Thyroid gland (tissue), 4 donors: ENCODE measurements at regions not wholly inside any gene's neighbourhood (a gene's known extent, or its start where the extent isn't known, plus 50 kb on each side); places are given as distances from the start of the nearest gene placed in this dataset.

Experiments used
- DNase-seq, 2 donors: peaks; one replicate each; pipeline ENCODE4 v3.0.0-alpha.2; 2019
- H3K27ac ChIP-seq, 3 donors: fragments of 200-600 bp; sonication (generic); 1 replicate in 2 of 3; 2 replicates in 1 of 3; pipeline ENCODE4 v1.5.1; 2016 to 2019; ENCODE audit warnings: mild to moderate bottlenecking in 1 of 3, moderate library complexity in 1 of 3
- H3K27me3 ChIP-seq: fragments of 200-600 bp; sonication (generic); one replicate; pipeline ENCODE4 v1.5.1; 2019
- H3K36me3 ChIP-seq, 2 donors: fragments of 200-600 bp; sonication (generic); one replicate each; pipeline ENCODE4 v1.5.1; 2016 to 2019
- H3K4me1 ChIP-seq, 2 donors: fragments of 200-600 bp; sonication (generic); one replicate each; pipeline ENCODE4 v1.5.1; 2017 to 2019
- H3K4me3 ChIP-seq, 3 donors: fragments of 200-600 bp; sonication (generic); replicated peaks in 1 of 3; 1 replicate in 2 of 3; 2 replicates in 1 of 3; pipeline ENCODE4 v1.5.1; 2016; ENCODE audit warnings: mild to moderate bottlenecking in 1 of 3
- H3K9me3 ChIP-seq: fragments of 200-600 bp; sonication (generic); one replicate; pipeline ENCODE4 v1.5.1; 2017
- CTCF ChIP-seq, 6 experiments: fragments of 200-600 bp in 3 of 6; fragments of 450-650 bp in 3 of 6; sonication (generic) in 3 of 6; IDR thresholded peaks; one replicate each; pipeline ENCODE4 v1.5.1; 2016 to 2019; ENCODE audit warnings: antibody characterized with exemption in 6 of 6, mild to moderate bottlenecking in 2 of 6, inconsistent platforms in 1 of 6, moderate library complexity in 1 of 6
- POLR2A ChIP-seq, 2 donors: fragments of 450-650 bp; IDR thresholded peaks; one replicate each; pipeline ENCODE4 v1.6.1; 2017; ENCODE audit warnings: antibody characterized with exemption in 2 of 2, mild to moderate bottlenecking in 2 of 2, moderate library complexity in 1 of 2
- WGBS, 2 donors: methylation state at CpG; one replicate each; pipeline ENCODE4 v1.1.5; 2017; 5-methylcytosine and 5-hydroxymethylcytosine counted together
- intact Hi-C: fragments of 100-400 bp; cut with DNase I; formaldehyde crosslinking; loops from one replicate; pipeline ENCODE4 v1.15.1; 2023

GRCh38 chr5:2137444-2138050 is 254.8 kb upstream of the IRX4 start:
- Histone ChIP-seq H3K9me3 (no peaks in the 10 kb centered on the region), H3K4me3 (no peak overlapping the region), H3K4me1 (no peaks in the 10 kb centered on the region), H3K36me3 (no peaks in the 10 kb centered on the region), H3K27me3 (no peaks in the 10 kb centered on the region), H3K27ac (no peak overlapping the region)
- TF ChIP-seq CTCF (IDR thresholded peaks at IDR 0.05), result no peak
- TF ChIP-seq POLR2A (IDR thresholded peaks at IDR 0.05), result no peak
- intact Hi-C loops, result no loop called here
- DNase-seq, result no peak
- WGBS, 2 donors, result 89 to 93% methylated on average over 21 of the region's 21 CpGs

- DNase-seq, result no peak
- H3K4me1 ChIP-seq, result no peaks in the 10 kb centered on the region
- intact Hi-C loops, result no loop called here
- H3K36me3 ChIP-seq, result no peaks in the 10 kb centered on the region
- TF ChIP-seq CTCF (IDR thresholded peaks at IDR 0.05) (no peak), POLR2A (IDR thresholded peaks at IDR 0.05) (no peak)
- H3K27ac ChIP-seq, result no peak overlapping the region
- 83 to 93% methylated on average over 44 of the region's 44 CpGs for WGBS, 2 donors
- H3K27me3 ChIP-seq, result no peaks in the 10 kb centered on the region
- H3K4me3 ChIP-seq, result no peak overlapping the region
- H3K9me3 ChIP-seq, result no peaks in the 10 kb centered on the region
These were observed 254.1 kb upstream of the IRX4 start for GRCh38 chr5:2136728-2137333.

GRCh38 chr5:2135833-2136232 is 253.1 kb upstream of the IRX4 start:
- H3K27ac ChIP-seq, result no peak overlapping the region

GRCh38 chr5:2135354-2135753 is 252.6 kb upstream of the IRX4 start:
- no peak overlapping the region for H3K27ac ChIP-seq
- H3K27me3 ChIP-seq, result no peaks in the 10 kb centered on the region
- TF ChIP-seq CTCF (IDR thresholded peaks at IDR 0.05) (no peak), POLR2A (IDR thresholded peaks at IDR 0.05) (no peak)
- no peaks in the 10 kb centered on the region for H3K9me3 ChIP-seq
- intact Hi-C loops, result no loop called here
- no peaks in the 10 kb centered on the region for H3K4me1 ChIP-seq
- H3K36me3 ChIP-seq, result no peaks in the 10 kb centered on the region
- no peak for DNase-seq
- H3K4me3 ChIP-seq, result no peak overlapping the region
- WGBS, 2 donors, result 63 to 66% methylated on average over 6 of the region's 8 CpGs

More at GRCh38 chr5:2135833-2136232, 253.1 kb upstream of the IRX4 start:
- no peak for DNase-seq
- no peak for TF ChIP-seq POLR2A (IDR thresholded peaks at IDR 0.05)
- no peak for TF ChIP-seq CTCF (IDR thresholded peaks at IDR 0.05)
- intact Hi-C loops, result no loop called here
- Histone ChIP-seq H3K4me1 (no peaks in the 10 kb centered on the region), H3K9me3 (no peaks in the 10 kb centered on the region), H3K27me3 (no peaks in the 10 kb centered on the region), H3K4me3 (no peak overlapping the region), H3K36me3 (no peaks in the 10 kb centered on the region)
- WGBS, 2 donors, result 65 to 68% methylated on average over 5 of the region's 5 CpGs

GRCh38 chr5:2134543-2135292 is 252.0 kb upstream of the IRX4 start:
- no peak for DNase-seq
- no peaks in the 10 kb centered on the region for H3K36me3 ChIP-seq
- H3K4me1 ChIP-seq, result no peaks in the 10 kb centered on the region
- H3K4me3 ChIP-seq, result no peak overlapping the region
- H3K27ac ChIP-seq, result no peak overlapping the region
- no peaks in the 10 kb centered on the region for H3K27me3 ChIP-seq
- no peaks in the 10 kb centered on the region for H3K9me3 ChIP-seq
- 67 to 73% methylated on average over 17 to 19 of the region's 19 CpGs for WGBS, 2 donors
- intact Hi-C loops, result no loop called here
- TF ChIP-seq CTCF (IDR thresholded peaks at IDR 0.05) (no peak), POLR2A (IDR thresholded peaks at IDR 0.05) (no peak)
